ENCODE measurements at regions not wholly inside any gene's neighbourhood (a gene's known extent, or its start where the extent isn't known, plus 50 kb on each side); places are given as distances from the start of the nearest gene placed in this dataset.

- Histone ChIP-seq H3K9me3 (ENCODE audit: control insufficient read depth, low read length) (no peaks in the 10 kb centered on the region), H3K4me2 (ENCODE audit: low read length) (no peak overlapping the region), H3K27ac (no peak overlapping the region), H3K36me3 (ENCODE audit: control insufficient read depth, insufficient read depth, low read length) (no peaks in the 10 kb centered on the region), H3K79me2 (no peaks in the 10 kb centered on the region), H3K4me3 (ENCODE audit: low read depth, low read length) (no peak overlapping the region), H3K4me1 (no peaks in the 10 kb centered on the region), H2AFZ (no peak overlapping the region), H3K27me3 (ENCODE audit: control insufficient read depth, insufficient read depth, low read length) (no peaks in the 10 kb centered on the region), H3K9ac (no peak overlapping the region)
- no peak for TF ChIP-seq CTCF (IDR thresholded peaks at IDR 0.05)
These were observed 206.9 kb upstream of the PHYHIPL start for GRCh38 chr10:58969576-58969975.

GRCh38 chr10:58970160-58970915 lies 206.1 kb upstream of the PHYHIPL start:
- H3K79me2 ChIP-seq, result no peaks in the 10 kb centered on the region
- no peak for TF ChIP-seq CTCF (IDR thresholded peaks at IDR 0.05)
- H3K27ac ChIP-seq, result no peak overlapping the region
- no peaks in the 10 kb centered on the region for H3K27me3 ChIP-seq (ENCODE audit: control insufficient read depth, insufficient read depth, low read length)
- no peak overlapping the region for H3K9ac ChIP-seq
- no peaks in the 10 kb centered on the region for H3K9me3 ChIP-seq (ENCODE audit: control insufficient read depth, low read length)
- H3K4me2 ChIP-seq (ENCODE audit: low read length), result no peak overlapping the region
- H3K4me3 ChIP-seq (ENCODE audit: low read depth, low read length), result no peak overlapping the region
- no peaks in the 10 kb centered on the region for H3K36me3 ChIP-seq (ENCODE audit: control insufficient read depth, insufficient read depth, low read length)
- H3K4me1 ChIP-seq, result no peaks in the 10 kb centered on the region
- no peak overlapping the region for H2AFZ ChIP-seq

- Histone ChIP-seq H3K4me1 (no peaks in the 10 kb centered on the region), H2AFZ (no peak overlapping the region), H3K27me3 (ENCODE audit: control insufficient read depth, insufficient read depth, low read length) (no peaks in the 10 kb centered on the region), H3K79me2 (no peaks in the 10 kb centered on the region), H3K36me3 (ENCODE audit: control insufficient read depth, insufficient read depth, low read length) (no peaks in the 10 kb centered on the region), H3K9ac (no peak overlapping the region), H3K4me2 (ENCODE audit: low read length) (no peak overlapping the region), H3K9me3 (ENCODE audit: control insufficient read depth, low read length) (no peaks in the 10 kb centered on the region), H3K4me3 (ENCODE audit: low read depth, low read length) (no peak overlapping the region), H3K27ac (no peak overlapping the region)
- no peak for TF ChIP-seq CTCF (IDR thresholded peaks at IDR 0.05)
These were observed 205.2 kb upstream of the PHYHIPL start for GRCh38 chr10:58971211-58971610.

GRCh38 chr10:58971796-58972491 lies 204.5 kb upstream of the PHYHIPL start:
- H3K36me3 ChIP-seq (ENCODE audit: control insufficient read depth, insufficient read depth, low read length), result no peaks in the 10 kb centered on the region
- no peak overlapping the region for H3K4me2 ChIP-seq (ENCODE audit: low read length)
- no peak overlapping the region for H3K27ac ChIP-seq
- no peaks in the 10 kb centered on the region for H3K4me1 ChIP-seq
- no peak for TF ChIP-seq CTCF (IDR thresholded peaks at IDR 0.05)
- no peaks in the 10 kb centered on the region for H3K27me3 ChIP-seq (ENCODE audit: control insufficient read depth, insufficient read depth, low read length)
- no peaks in the 10 kb centered on the region for H3K9me3 ChIP-seq (ENCODE audit: control insufficient read depth, low read length)
- no peaks in the 10 kb centered on the region for H3K79me2 ChIP-seq
- H3K9ac ChIP-seq, result no peak overlapping the region
- H2AFZ ChIP-seq, result no peak overlapping the region
- H3K4me3 ChIP-seq (ENCODE audit: low read depth, low read length), result no peak overlapping the region
